Osteocyte (in vitro differentiated cells): ENCODE measurements at regions not wholly inside any gene's neighbourhood (a gene's known extent, or its start where the extent isn't known, plus 50 kb on each side); places are given as distances from the start of the nearest gene placed in this dataset.
"Not testable (repeated sequence)": the region's sequence is repeated elsewhere in the genome, so short reads cannot be mapped to it uniquely, and the experiment has no call there.

Experiments used
- DNase-seq: peaks from one replicate; pipeline ENCODE4 v3.0.0; 2021; ENCODE audit warnings: mixed read lengths; ENCODE audit not compliant: unreplicated experiment; ENCODE audit errors: extremely low spot score
- H3K27ac Mint-ChIP-seq: one replicate; pipeline ENCODE4 v1.8.0; 2021; ENCODE audit warnings: mild to moderate bottlenecking, mixed read lengths; ENCODE audit not compliant: unreplicated experiment
- H3K27me3 Mint-ChIP-seq: one replicate; pipeline ENCODE4 v1.8.0; 2021; ENCODE audit warnings: mixed read lengths; ENCODE audit not compliant: unreplicated experiment
- H3K36me3 Mint-ChIP-seq: one replicate; pipeline ENCODE4 v1.8.0; 2021; ENCODE audit warnings: mixed read lengths; ENCODE audit not compliant: unreplicated experiment
- H3K4me1 Mint-ChIP-seq: one replicate; pipeline ENCODE4 v1.8.0; 2021; ENCODE audit warnings: mixed read lengths; ENCODE audit not compliant: unreplicated experiment
- H3K4me3 Mint-ChIP-seq: one replicate; pipeline ENCODE4 v1.8.0; 2021; ENCODE audit warnings: mild to moderate bottlenecking, moderate library complexity, mixed read lengths; ENCODE audit not compliant: unreplicated experiment
- H3K9me3 Mint-ChIP-seq: one replicate; pipeline ENCODE4 v1.8.0; 2021; ENCODE audit warnings: mixed read lengths; ENCODE audit not compliant: unreplicated experiment
- TF ChIP-seq, protein P1 (sequence below): fragments of 200-600 bp; sonication (generic); IDR thresholded peaks from 2 replicates; pipeline ENCODE4 v1.5.0; 2021; ENCODE audit warnings: antibody characterized with exemption, mild to moderate bottlenecking, moderate library complexity

DNA sequence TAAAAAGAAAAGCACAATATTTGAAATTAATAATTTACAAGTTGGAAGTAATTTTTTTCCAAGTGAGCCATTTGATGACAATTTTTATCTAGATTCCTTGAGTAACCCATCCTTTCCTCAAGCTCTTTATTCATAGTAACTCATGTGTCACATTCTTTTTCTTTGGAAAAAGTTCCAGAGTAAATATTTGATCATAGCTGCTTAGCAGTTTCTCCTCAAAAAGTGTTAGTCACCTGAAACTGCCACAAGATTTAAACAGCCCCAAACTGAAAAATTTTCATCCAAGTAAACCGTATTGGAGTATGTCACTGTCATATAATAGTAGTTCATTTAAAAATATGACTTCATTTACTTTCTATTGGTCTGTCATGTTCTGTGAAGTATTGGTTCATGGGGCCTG is 94.6 kb upstream of the CASK start:
- Mint-ChIP-seq H3K4me3 (no peak overlapping the region), H3K9me3 (peaks cover 3% of the 10 kb centered on the region), H3K36me3 (no peaks in the 10 kb centered on the region), H3K27ac (no peak overlapping the region), H3K27me3 (peaks cover 3% of the 10 kb centered on the region), H3K4me1 (no peaks in the 10 kb centered on the region)
- DNase-seq = no peak
- TF ChIP-seq, protein P1, sequence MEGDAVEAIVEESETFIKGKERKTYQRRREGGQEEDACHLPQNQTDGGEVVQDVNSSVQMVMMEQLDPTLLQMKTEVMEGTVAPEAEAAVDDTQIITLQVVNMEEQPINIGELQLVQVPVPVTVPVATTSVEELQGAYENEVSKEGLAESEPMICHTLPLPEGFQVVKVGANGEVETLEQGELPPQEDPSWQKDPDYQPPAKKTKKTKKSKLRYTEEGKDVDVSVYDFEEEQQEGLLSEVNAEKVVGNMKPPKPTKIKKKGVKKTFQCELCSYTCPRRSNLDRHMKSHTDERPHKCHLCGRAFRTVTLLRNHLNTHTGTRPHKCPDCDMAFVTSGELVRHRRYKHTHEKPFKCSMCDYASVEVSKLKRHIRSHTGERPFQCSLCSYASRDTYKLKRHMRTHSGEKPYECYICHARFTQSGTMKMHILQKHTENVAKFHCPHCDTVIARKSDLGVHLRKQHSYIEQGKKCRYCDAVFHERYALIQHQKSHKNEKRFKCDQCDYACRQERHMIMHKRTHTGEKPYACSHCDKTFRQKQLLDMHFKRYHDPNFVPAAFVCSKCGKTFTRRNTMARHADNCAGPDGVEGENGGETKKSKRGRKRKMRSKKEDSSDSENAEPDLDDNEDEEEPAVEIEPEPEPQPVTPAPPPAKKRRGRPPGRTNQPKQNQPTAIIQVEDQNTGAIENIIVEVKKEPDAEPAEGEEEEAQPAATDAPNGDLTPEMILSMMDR = no peak

DNA sequence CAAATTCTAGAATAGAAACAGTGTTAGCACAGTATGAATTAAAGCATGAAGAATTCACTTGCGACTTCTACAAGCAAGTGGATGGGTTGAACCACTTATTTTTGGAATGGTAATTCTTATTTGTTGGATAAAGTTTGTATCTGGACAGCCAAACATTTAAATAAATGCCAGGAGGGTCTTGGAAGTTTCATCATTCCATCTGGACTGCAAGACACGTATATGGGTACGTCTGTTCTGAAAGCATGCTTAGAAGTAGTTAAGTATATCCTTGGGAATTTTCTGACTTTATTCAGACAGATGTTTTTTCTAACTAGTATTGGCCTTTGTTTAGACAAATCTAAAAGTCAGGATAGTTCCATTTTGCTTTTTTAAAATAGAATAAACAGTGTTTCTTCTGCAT is 77.5 kb upstream of the CASK start:
- DNase-seq = no peak
- Mint-ChIP-seq H3K4me1 (no peaks in the 10 kb centered on the region), H3K36me3 (no peaks in the 10 kb centered on the region), H3K9me3 (peaks cover 12% of the 10 kb centered on the region), H3K27ac (no peak overlapping the region), H3K4me3 (no peak overlapping the region), H3K27me3 (no peaks in the 10 kb centered on the region)
- TF ChIP-seq, protein P1 = no peak

DNA sequence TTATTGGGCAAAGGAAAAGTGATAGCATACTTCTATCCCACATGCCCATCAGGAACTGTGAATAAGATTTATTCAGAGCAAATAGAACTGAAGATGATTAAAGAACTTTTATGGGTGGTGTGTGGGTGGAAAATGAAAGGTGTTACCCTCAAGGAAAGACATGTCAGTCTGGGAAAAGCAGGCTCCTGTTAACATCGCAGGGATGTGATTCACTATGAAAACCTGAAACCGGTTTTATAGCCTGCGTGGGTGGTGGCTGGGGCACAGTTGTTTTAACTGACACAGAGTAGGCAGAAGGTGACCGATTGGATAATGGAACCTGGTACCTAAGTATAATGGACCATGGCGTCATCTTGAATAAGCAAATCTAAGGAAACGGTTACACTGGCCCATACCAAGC is 61.3 kb upstream of the CASK start:
- no peak for DNase-seq
- TF ChIP-seq, protein P1 = no peak
- no peak overlapping the region for H3K4me3 Mint-ChIP-seq
- no peak overlapping the region for H3K27ac Mint-ChIP-seq
- no peaks in the 10 kb centered on the region for H3K4me1 Mint-ChIP-seq
- H3K9me3 Mint-ChIP-seq = peaks cover 8% of the 10 kb centered on the region
- H3K36me3 Mint-ChIP-seq = no peaks in the 10 kb centered on the region
- H3K27me3 Mint-ChIP-seq = peaks cover 7% of the 10 kb centered on the region

DNA sequence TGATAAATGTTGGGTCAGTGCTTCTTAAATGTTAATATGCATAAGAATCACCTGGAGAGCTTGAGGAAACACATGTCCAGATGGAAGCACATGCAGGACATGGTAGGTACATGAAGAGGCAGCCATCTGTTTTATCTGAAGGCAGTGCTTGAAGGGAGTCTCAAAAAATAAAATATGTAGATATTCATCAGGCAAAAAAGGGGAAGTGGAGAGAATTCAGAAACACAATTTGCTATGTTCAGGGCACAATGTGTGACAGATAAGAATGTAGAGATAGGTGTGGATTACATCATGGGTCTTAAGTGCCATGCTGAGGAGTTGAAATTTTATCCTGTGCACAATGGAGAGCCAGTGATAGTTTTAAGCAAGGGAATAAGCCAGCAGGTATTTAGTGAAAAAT is 59.6 kb upstream of the CASK start:
- Mint-ChIP-seq H3K27me3 (peaks cover 7% of the 10 kb centered on the region), H3K9me3 (peaks cover 8% of the 10 kb centered on the region), H3K4me1 (no peaks in the 10 kb centered on the region), H3K27ac (no peak overlapping the region), H3K36me3 (no peaks in the 10 kb centered on the region), H3K4me3 (no peak overlapping the region)
- no peak for DNase-seq
- TF ChIP-seq, protein P1 = no peak

DNA sequence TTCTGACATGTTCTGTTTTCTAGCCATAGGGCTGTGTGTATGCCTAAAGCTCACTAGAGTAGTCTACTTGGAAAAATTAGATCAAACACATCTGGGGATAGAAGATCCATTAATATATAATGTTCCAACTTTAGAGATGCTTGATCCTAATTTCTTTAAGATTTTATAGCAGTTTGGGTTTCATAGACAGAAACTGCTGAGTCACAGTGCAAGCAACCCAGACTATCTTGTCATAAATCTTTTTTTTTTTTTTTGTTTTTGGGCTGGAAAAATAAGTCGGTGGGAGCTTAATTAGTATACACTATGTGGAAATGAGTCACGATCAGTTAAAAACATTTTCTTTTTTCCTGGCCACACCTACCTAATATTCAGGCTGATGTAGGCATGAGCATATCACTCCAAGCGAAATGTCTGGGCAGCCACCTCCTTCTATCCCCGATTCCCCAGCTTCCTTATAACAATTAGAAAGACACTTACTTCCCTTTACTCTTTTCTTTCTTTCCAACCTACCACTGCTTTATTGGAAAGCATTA is 58.2 kb upstream of the CASK start:
- Mint-ChIP-seq H3K27me3 (peaks cover 4% of the 10 kb centered on the region), H3K9me3 (peaks cover 8% of the 10 kb centered on the region), H3K27ac (no peak overlapping the region), H3K4me3 (no peak overlapping the region), H3K4me1 (no peaks in the 10 kb centered on the region), H3K36me3 (no peaks in the 10 kb centered on the region)
- TF ChIP-seq, protein P1 = no peak
- no peak for DNase-seq

DNA sequence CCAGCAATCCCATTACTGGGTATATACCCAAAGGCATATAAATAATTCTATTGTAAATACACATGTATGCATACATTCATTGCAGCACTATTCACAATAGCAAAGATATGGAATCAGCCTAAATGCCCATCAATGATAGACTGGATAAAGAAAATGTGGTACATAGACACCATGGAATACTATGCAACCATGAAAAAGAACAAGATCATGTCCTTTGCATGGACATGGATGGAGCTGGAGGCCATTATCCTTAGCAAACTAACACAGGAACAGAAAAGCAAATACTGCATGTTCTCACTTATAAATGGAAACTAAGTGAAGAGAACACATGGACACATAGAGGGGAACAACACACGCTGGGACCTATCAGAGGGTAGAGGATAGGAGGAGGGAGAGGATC is 51.3 kb upstream of the CASK start:
- not testable (repeated sequence) for H3K36me3 Mint-ChIP-seq, H3K4me3 Mint-ChIP-seq, H3K27me3 Mint-ChIP-seq, H3K27ac Mint-ChIP-seq, H3K4me1 Mint-ChIP-seq, DNase-seq
- peaks cover 12% of the 10 kb centered on the region for H3K9me3 Mint-ChIP-seq
